ES-I3 (cell line): ENCODE measurements at regions not wholly inside any gene's neighbourhood (a gene's known extent, or its start where the extent isn't known, plus 50 kb on each side); places are given as distances from the start of the nearest gene placed in this dataset.

Experiments
- H3K36me3 ChIP-seq: 2 replicates; pipeline ENCODE4 v1.6.1; 2013; ENCODE audit warnings: mild to moderate bottlenecking, low read length, control low read depth, moderate library complexity; ENCODE audit not compliant: insufficient read depth
- H3K4me1 ChIP-seq: 2 replicates; pipeline ENCODE4 v1.6.1; 2013; ENCODE audit warnings: mild to moderate bottlenecking, control low read depth, low read length; ENCODE audit not compliant: insufficient read depth
- H3K9ac ChIP-seq: 2 replicates; pipeline ENCODE4 v1.6.1; 2013; ENCODE audit warnings: low read depth, mild to moderate bottlenecking, low read length, moderate library complexity
- H3K9me3 ChIP-seq: 2 replicates; pipeline ENCODE4 v1.6.1; 2013; ENCODE audit warnings: mild to moderate bottlenecking, low read length, moderate library complexity; ENCODE audit not compliant: control insufficient read depth, insufficient read depth

GRCh38 chr7:113710310-113711096, 208.3 kb downstream of the PPP1R3A start:
- Histone ChIP-seq H3K36me3 (no peaks in the 10 kb centered on the region), H3K9me3 (no peaks in the 10 kb centered on the region), H3K9ac (no peak overlapping the region), H3K4me1 (no peaks in the 10 kb centered on the region)

GRCh38 chr7:113705439-113705838, 213.4 kb downstream of the PPP1R3A start:
- Histone ChIP-seq H3K36me3 (no peaks in the 10 kb centered on the region), H3K9me3 (no peaks in the 10 kb centered on the region), H3K4me1 (no peaks in the 10 kb centered on the region)

GRCh38 chr7:113698556-113699220, 220.1 kb downstream of the PPP1R3A start:
- H3K4me1 ChIP-seq: no peaks in the 10 kb centered on the region
- H3K9ac ChIP-seq: no peak overlapping the region
- no peaks in the 10 kb centered on the region for H3K36me3 ChIP-seq
- no peaks in the 10 kb centered on the region for H3K9me3 ChIP-seq

More at GRCh38 chr7:113705439-113705838, 213.4 kb downstream of the PPP1R3A start:
- no peak overlapping the region for H3K9ac ChIP-seq

- Histone ChIP-seq H3K36me3 (no peaks in the 10 kb centered on the region), H3K4me1 (no peaks in the 10 kb centered on the region), H3K9me3 (no peaks in the 10 kb centered on the region), H3K9ac (no peak overlapping the region)
These were observed 224.7 kb downstream of the PPP1R3A start for GRCh38 chr7:113694149-113694548.

GRCh38 chr7:113684165-113684564, 234.6 kb downstream of the PPP1R3A start:
- Histone ChIP-seq H3K36me3 (no peaks in the 10 kb centered on the region), H3K4me1 (no peaks in the 10 kb centered on the region), H3K9me3 (no peaks in the 10 kb centered on the region; the same call in 1 of the 2 replicates), H3K9ac (no peak overlapping the region)

GRCh38 chr7:113677811-113678210, 241.0 kb downstream of the PPP1R3A start:
- Histone ChIP-seq H3K9ac (no peak overlapping the region), H3K4me1 (no peaks in the 10 kb centered on the region), H3K36me3 (no peaks in the 10 kb centered on the region), H3K9me3 (no peaks in the 10 kb centered on the region; the same call in 1 of the 2 replicates)

GRCh38 chr7:113664867-113665266, 253.9 kb downstream of the PPP1R3A start:
- H3K9ac ChIP-seq: no peak overlapping the region
- H3K36me3 ChIP-seq: no peaks in the 10 kb centered on the region
- no peaks in the 10 kb centered on the region for H3K9me3 ChIP-seq
- no peaks in the 10 kb centered on the region for H3K4me1 ChIP-seq

GRCh38 chr7:113659416-113659815, 259.4 kb downstream of the PPP1R3A start:
- H3K9ac ChIP-seq: no peak overlapping the region
- H3K36me3 ChIP-seq: no peaks in the 10 kb centered on the region
- no peaks in the 10 kb centered on the region for H3K9me3 ChIP-seq
- no peaks in the 10 kb centered on the region for H3K4me1 ChIP-seq

GRCh38 chr7:113657603-113658002, 261.2 kb downstream of the PPP1R3A start:
- Histone ChIP-seq H3K4me1 (no peaks in the 10 kb centered on the region), H3K9ac (no peak overlapping the region), H3K36me3 (no peaks in the 10 kb centered on the region), H3K9me3 (no peaks in the 10 kb centered on the region)

- H3K36me3 ChIP-seq: no peaks in the 10 kb centered on the region
- H3K9me3 ChIP-seq: no peaks in the 10 kb centered on the region
- H3K9ac ChIP-seq: no peak overlapping the region
- H3K4me1 ChIP-seq: no peaks in the 10 kb centered on the region
These were observed 266.3 kb downstream of the PPP1R3A start for GRCh38 chr7:113652501-113652900.

- H3K36me3 ChIP-seq: no peaks in the 10 kb centered on the region
- no peak overlapping the region for H3K9ac ChIP-seq
- H3K4me1 ChIP-seq: no peaks in the 10 kb centered on the region
- H3K9me3 ChIP-seq: no peaks in the 10 kb centered on the region; the same call in 1 of the 2 replicates
These were observed 269.3 kb downstream of the PPP1R3A start for GRCh38 chr7:113649556-113649955.

GRCh38 chr7:113639221-113639620, 279.6 kb downstream of the PPP1R3A start:
- Histone ChIP-seq H3K36me3 (no peaks in the 10 kb centered on the region), H3K9me3 (no peaks in the 10 kb centered on the region), H3K4me1 (no peaks in the 10 kb centered on the region), H3K9ac (no peak overlapping the region)

- Histone ChIP-seq H3K36me3 (no peaks in the 10 kb centered on the region), H3K9me3 (no peaks in the 10 kb centered on the region), H3K4me1 (no peaks in the 10 kb centered on the region), H3K9ac (no peak overlapping the region)
These were observed 281.9 kb downstream of the PPP1R3A start for GRCh38 chr7:113636727-113637421.

GRCh38 chr7:113635492-113635891, 283.3 kb downstream of the PPP1R3A start:
- Histone ChIP-seq H3K9ac (no peak overlapping the region), H3K9me3 (no peaks in the 10 kb centered on the region), H3K4me1 (no peaks in the 10 kb centered on the region), H3K36me3 (no peaks in the 10 kb centered on the region)
